ENCODE measurements at regions not wholly inside any gene's neighbourhood (a gene's known extent, or its start where the extent isn't known, plus 50 kb on each side); places are given as distances from the start of the nearest gene placed in this dataset.

- TF ChIP-seq CTCF (IDR thresholded peaks at IDR 0.05): no peak
- TF ChIP-seq ZFX (IDR thresholded peaks at IDR 0.05; ENCODE audit: borderline replicate concordance): no peak
Measured at GRCh38 chr4:42751587-42751986, 94.7 kb upstream of the ATP8A1 start.

All from 22Rv1 (cell line).